Progenitor cell of endocrine pancreas (in vitro differentiated cells): ENCODE measurements at regions not wholly inside any gene's neighbourhood (a gene's known extent, or its start where the extent isn't known, plus 50 kb on each side); places are given as distances from the start of the nearest gene placed in this dataset.

Source experiments
- DNase-seq: peaks from one replicate; pipeline ENCODE4 v3.0.0; 2021; ENCODE audit warnings: low spot score; ENCODE audit not compliant: unreplicated experiment
- H3K27ac Mint-ChIP-seq: 2 replicates; pipeline ENCODE4 v1.8.0; 2021; ENCODE audit warnings: mild to moderate bottlenecking, moderate library complexity, mixed read lengths
- H3K27me3 Mint-ChIP-seq: 2 replicates; pipeline ENCODE4 v1.8.0; 2021; ENCODE audit warnings: mixed read lengths
- H3K36me3 Mint-ChIP-seq: 2 replicates; pipeline ENCODE4 v1.8.0; 2022; ENCODE audit warnings: mixed read lengths; ENCODE audit not compliant: insufficient read depth
- H3K4me1 Mint-ChIP-seq: 2 replicates; pipeline ENCODE4 v1.8.0; 2021; ENCODE audit warnings: low read depth, mixed read lengths
- H3K4me3 Mint-ChIP-seq: 2 replicates; pipeline ENCODE4 v1.8.0; 2021; ENCODE audit warnings: low read depth, mild to moderate bottlenecking, moderate library complexity, mixed read lengths
- H3K9me3 Mint-ChIP-seq: 2 replicates; pipeline ENCODE4 v1.8.0; 2021; ENCODE audit warnings: low read depth, mixed read lengths
- CTCF ChIP-seq: fragments of 200-600 bp; sonication (generic); IDR thresholded peaks from one replicate; pipeline ENCODE4 v1.5.0; 2021; ENCODE audit warnings: antibody characterized with exemption, mild to moderate bottlenecking; ENCODE audit not compliant: unreplicated experiment

- H3K27ac Mint-ChIP-seq, result no peak overlapping the region
- H3K27me3 Mint-ChIP-seq, result no peaks in the 10 kb centered on the region
- H3K4me1 Mint-ChIP-seq, result no peaks in the 10 kb centered on the region
- DNase-seq, result no peak
- no peaks in the 10 kb centered on the region for H3K9me3 Mint-ChIP-seq
- H3K36me3 Mint-ChIP-seq, result no peaks in the 10 kb centered on the region
- TF ChIP-seq CTCF, result no peak
- H3K4me3 Mint-ChIP-seq, result no peak overlapping the region
Observed at GRCh38 chr12:91772411-91772810, 373.2 kb downstream of the BTG1 start.

- Mint-ChIP-seq H3K4me1 (no peaks in the 10 kb centered on the region), H3K27me3 (no peaks in the 10 kb centered on the region), H3K36me3 (no peaks in the 10 kb centered on the region), H3K4me3 (no peak overlapping the region), H3K27ac (no peak overlapping the region), H3K9me3 (no peaks in the 10 kb centered on the region)
- no peak for TF ChIP-seq CTCF
- DNase-seq, result no peak
Observed at GRCh38 chr12:91769736-91770135, 375.9 kb downstream of the BTG1 start.

GRCh38 chr12:91767237-91767636, 378.4 kb downstream of the BTG1 start:
- no peak for TF ChIP-seq CTCF
- H3K36me3 Mint-ChIP-seq, result no peaks in the 10 kb centered on the region
- DNase-seq, result no peak
- no peak overlapping the region for H3K27ac Mint-ChIP-seq
- H3K9me3 Mint-ChIP-seq, result no peaks in the 10 kb centered on the region
- H3K4me1 Mint-ChIP-seq, result peaks cover 4% of the 10 kb centered on the region
- H3K27me3 Mint-ChIP-seq, result no peaks in the 10 kb centered on the region
- no peak overlapping the region for H3K4me3 Mint-ChIP-seq

- peaks cover 4% of the 10 kb centered on the region for H3K4me1 Mint-ChIP-seq
- no peak overlapping the region for H3K4me3 Mint-ChIP-seq
- H3K27ac Mint-ChIP-seq, result no peak overlapping the region
- H3K9me3 Mint-ChIP-seq, result peaks cover under 1% of the 10 kb centered on the region
- no peaks in the 10 kb centered on the region for H3K27me3 Mint-ChIP-seq
- no peak for TF ChIP-seq CTCF
- DNase-seq, result no peak
- H3K36me3 Mint-ChIP-seq, result no peaks in the 10 kb centered on the region
Observed at GRCh38 chr12:91766454-91766853, 379.2 kb downstream of the BTG1 start.

- H3K9me3 Mint-ChIP-seq, result peaks cover 19% of the 10 kb centered on the region
Observed at GRCh38 chr12:91763654-91764370, 381.8 kb downstream of the BTG1 start.

More at GRCh38 chr12:91763654-91764370, 381.8 kb downstream of the BTG1 start:
- DNase-seq, result no peak
- Mint-ChIP-seq H3K27me3 (no peaks in the 10 kb centered on the region), H3K27ac (no peak overlapping the region), H3K4me3 (no peak overlapping the region), H3K36me3 (no peaks in the 10 kb centered on the region), H3K4me1 (peaks cover 4% of the 10 kb centered on the region)
- no peak for TF ChIP-seq CTCF
